ENCODE measurements at regions not wholly inside any gene's neighbourhood (a gene's known extent, or its start where the extent isn't known, plus 50 kb on each side); places are given as distances from the start of the nearest gene placed in this dataset.

GRCh38 chr5:112660359-112660758, 77.3 kb upstream of the APC start:
- no peak for DNase-seq (ENCODE audit: low read depth)

- no peak for DNase-seq (ENCODE audit: low read depth)
These were observed 74.5 kb upstream of the APC start for GRCh38 chr5:112663146-112663545.

- no peak for DNase-seq (ENCODE audit: low read depth)
These were observed 69.7 kb upstream of the APC start for GRCh38 chr5:112668016-112668415.

- no peak for DNase-seq (ENCODE audit: low read depth)
These were observed 68.8 kb upstream of the APC start for GRCh38 chr5:112668911-112669310.

- DNase-seq (ENCODE audit: low read depth) = no peak
These were observed 68.2 kb upstream of the APC start for GRCh38 chr5:112669328-112669963.

- no peak for DNase-seq (ENCODE audit: low read depth)
These were observed 66.0 kb upstream of the APC start for GRCh38 chr5:112671687-112672086.

- no peak for DNase-seq (ENCODE audit: low read depth)
These were observed 56.2 kb upstream of the APC start for GRCh38 chr5:112681481-112681908.

GRCh38 chr5:112682621-112683061, 55.0 kb upstream of the APC start:
- no peak for DNase-seq (ENCODE audit: low read depth)

GRCh38 chr5:112684121-112684520, 53.6 kb upstream of the APC start:
- no peak for DNase-seq (ENCODE audit: low read depth)

- DNase-seq (ENCODE audit: low read depth) = no peak
These were observed 52.9 kb upstream of the APC start for GRCh38 chr5:112684737-112685136.

GRCh38 chr5:112685386-112685785, 52.3 kb upstream of the APC start:
- no peak for DNase-seq (ENCODE audit: low read depth)

GRCh38 chr5:112685931-112686330, 51.8 kb upstream of the APC start:
- DNase-seq (ENCODE audit: low read depth) = no peak

GRCh38 chr5:112686675-112687074, 51.0 kb upstream of the APC start:
- DNase-seq (ENCODE audit: low read depth) = no peak

GRCh38 chr5:112687306-112687705, 50.4 kb upstream of the APC start:
- no peak for DNase-seq (ENCODE audit: low read depth)

All from T follicular helper cell (primary cell).